Keratinocyte (primary cell): ENCODE measurements at regions not wholly inside any gene's neighbourhood (a gene's known extent, or its start where the extent isn't known, plus 50 kb on each side); places are given as distances from the start of the nearest gene placed in this dataset.
A peak's percentile ranks its signal among the peaks of the same experiment; 100 is the strongest.

Source experiments
- DNase-seq: peaks from one replicate; pipeline ENCODE4 v3.0.0-alpha.2; 2011; ENCODE audit warnings: low read depth, missing footprints, low spot score
- FAIRE-seq: peaks from 2 replicates; lab custom pipeline; 2011; peaks lifted over from hg19 to GRCh38; lab: Jason Lieb, UNC
- H2AFZ ChIP-seq: 2 replicates; pipeline ENCODE4 v1.6.0; 2012; ENCODE audit warnings: low read length, control low read depth, inconsistent platforms; ENCODE audit not compliant: control insufficient read depth
- H3K27ac ChIP-seq: 2 replicates; pipeline ENCODE4 v1.5.1; 2011; ENCODE audit warnings: low read length; ENCODE audit not compliant: control insufficient read depth, insufficient read depth
- H3K27me3 ChIP-seq: 3 replicates; pipeline ENCODE4 v1.6.0; 2011; ENCODE audit warnings: low read length; ENCODE audit not compliant: control insufficient read depth, insufficient read depth; ENCODE audit errors: extremely low read depth
- H3K36me3 ChIP-seq, 2 experiments: 2 replicates in 1 of 2; 3 replicates in 1 of 2; pipeline ENCODE4 v1.5.1; 2011; ENCODE audit warnings: low read length in 2 of 2, mild to moderate bottlenecking in 1 of 2; ENCODE audit not compliant: control insufficient read depth in 2 of 2, insufficient read depth in 2 of 2; ENCODE audit errors: extremely low read depth in 1 of 2
- H3K4me1 ChIP-seq: 3 replicates; pipeline ENCODE4 v1.5.1; 2011; ENCODE audit warnings: low read length; ENCODE audit not compliant: control insufficient read depth, insufficient read depth; ENCODE audit errors: extremely low read depth
- H3K4me2 ChIP-seq: 3 replicates; pipeline ENCODE4 v1.6.0; 2011; ENCODE audit warnings: low read depth, low read length; ENCODE audit not compliant: control insufficient read depth, insufficient read depth; ENCODE audit errors: extremely low read depth
- H3K4me3 ChIP-seq, 3 experiments: fragments of 200-600 bp in 1 of 3; sonication (generic) in 1 of 3; 2 replicates in 2 of 3; 3 replicates in 1 of 3; pipeline ENCODE4 v1.5.1; 2011 to 2016; ENCODE audit warnings: low read length in 3 of 3, mild to moderate bottlenecking in 3 of 3, control low read depth in 2 of 3, inconsistent platforms in 1 of 3, low read depth in 1 of 3, mixed read lengths in 1 of 3, mixed run types in 1 of 3, moderate library complexity in 1 of 3; ENCODE audit not compliant: control insufficient read depth in 2 of 3, insufficient read depth in 2 of 3; ENCODE audit errors: extremely low read depth in 1 of 3
- H3K79me2 ChIP-seq: 2 replicates; pipeline ENCODE4 v1.6.0; 2012; ENCODE audit warnings: low read length; ENCODE audit not compliant: control insufficient read depth, insufficient read depth
- H3K9ac ChIP-seq: 3 replicates; pipeline ENCODE4 v1.6.0; 2011; ENCODE audit warnings: low read length; ENCODE audit not compliant: control insufficient read depth, insufficient read depth; ENCODE audit errors: extremely low read depth
- H3K9me1 ChIP-seq: 3 replicates; pipeline ENCODE4 v1.6.0; 2011; ENCODE audit warnings: low read length; ENCODE audit not compliant: control insufficient read depth, insufficient read depth; ENCODE audit errors: extremely low read depth
- H3K9me3 ChIP-seq: 2 replicates; pipeline ENCODE4 v1.5.1; 2012; ENCODE audit warnings: low read depth, low read length; ENCODE audit not compliant: control insufficient read depth
- H4K20me1 ChIP-seq: 3 replicates; pipeline ENCODE4 v1.6.0; 2011; ENCODE audit warnings: low read length; ENCODE audit not compliant: control insufficient read depth, insufficient read depth; ENCODE audit errors: extremely low read depth
- CTCF ChIP-seq, 3 experiments: IDR thresholded peaks in 1 of 3; conservative IDR thresholded peaks in 1 of 3; optimal IDR thresholded peaks in 1 of 3; 2 replicates in 2 of 3; 3 replicates in 1 of 3; pipeline versions ENCODE3 to v1.5.1; 2011; ENCODE audit warnings: low read length in 3 of 3, mild to moderate bottlenecking in 3 of 3, moderate library complexity in 2 of 3, control low read depth in 1 of 3, inconsistent platforms in 1 of 3; ENCODE audit not compliant: insufficient read depth in 2 of 3; ENCODE audit errors: extremely low read depth in 1 of 3
- EZH2 ChIP-seq: IDR thresholded peaks from one replicate; pipeline ENCODE4 v1.6.1; 2012; ENCODE audit warnings: inconsistent platforms, mild to moderate bottlenecking, low read length, moderate library complexity
- dilution Hi-C: fragments of 300-500 bp; cut with MboI; formaldehyde crosslinking; loops from one replicate; pipeline ENCODE4 v1.7.0; 2020; ENCODE audit warnings: low sequenced_read_pairs; ENCODE audit not compliant: extremely low pct_ligation_motif_present

GRCh38 chr3:98980915-98981596, 79.6 kb upstream of the DCBLD2 start:
- peak overlapping the region; percentile 33 for H3K9ac ChIP-seq
- peak overlapping the region; percentile 16 for H3K27ac ChIP-seq
- dilution Hi-C loops: no loop called here
- H2AFZ ChIP-seq: no peak overlapping the region
- peaks cover 23% of the 10 kb centered on the region for H3K79me2 ChIP-seq
- DNase-seq: no peak
- H3K9me1 ChIP-seq: no peaks in the 10 kb centered on the region
- FAIRE-seq: peak; percentile 84
- no peaks in the 10 kb centered on the region for H3K9me3 ChIP-seq
- peak overlapping the region; percentile 37 for H3K4me2 ChIP-seq
- peaks cover 29% of the 10 kb centered on the region for H3K4me1 ChIP-seq
- H3K36me3 ChIP-seq: peaks cover 0 to 3% of the 10 kb centered on the region in 2 experiments
- H3K4me3 ChIP-seq: peak overlapping the region; percentile 2 to 48 (median 46)
- TF ChIP-seq EZH2 (no peak), CTCF (optimal IDR thresholded peaks at IDR 0.05 in 1 of 3, IDR thresholded peaks at IDR 0.05 in 1 of 3, conservative IDR thresholded peaks at IDR 0.05 in 1 of 3; ENCODE audit: extremely low read depth in 1 of 3, insufficient read depth in 2 of 3, low read length in 3 of 3) (no peak)
- H3K27me3 ChIP-seq: no peaks in the 10 kb centered on the region
- H4K20me1 ChIP-seq: no peaks in the 10 kb centered on the region

- Histone ChIP-seq H3K36me3 (peaks cover 0 to 3% of the 10 kb centered on the region in 2 experiments), H3K9me3 (peaks cover 2% of the 10 kb centered on the region), H3K27me3 (no peaks in the 10 kb centered on the region), H3K4me3 (no peak overlapping the region), H3K4me1 (peaks cover 16% of the 10 kb centered on the region), H3K9me1 (no peaks in the 10 kb centered on the region), H3K9ac (no peak overlapping the region), H4K20me1 (no peaks in the 10 kb centered on the region), H3K79me2 (peaks cover 20% of the 10 kb centered on the region), H3K4me2 (no peak overlapping the region), H3K27ac (no peak overlapping the region), H2AFZ (no peak overlapping the region)
- TF ChIP-seq CTCF (optimal IDR thresholded peaks at IDR 0.05 in 1 of 3, IDR thresholded peaks at IDR 0.05 in 1 of 3, conservative IDR thresholded peaks at IDR 0.05 in 1 of 3; ENCODE audit: extremely low read depth in 1 of 3, insufficient read depth in 2 of 3, low read length in 3 of 3): no peak
- TF ChIP-seq EZH2: no peak
- dilution Hi-C loops: no loop called here
- DNase-seq (no peak), FAIRE-seq (peak; percentile 51)
Observed at GRCh38 chr3:98979296-98979695, 77.8 kb upstream of the DCBLD2 start.
